A204.1 (cell line): ENCODE measurements at regions not wholly inside any gene's neighbourhood (a gene's known extent, or its start where the extent isn't known, plus 50 kb on each side); places are given as distances from the start of the nearest gene placed in this dataset.

Experiments
- FAIRE-seq: peaks from 2 replicates; lab custom pipeline; 2012; peaks lifted over from hg19 to GRCh38; lab: Jason Lieb, UNC

DNA sequence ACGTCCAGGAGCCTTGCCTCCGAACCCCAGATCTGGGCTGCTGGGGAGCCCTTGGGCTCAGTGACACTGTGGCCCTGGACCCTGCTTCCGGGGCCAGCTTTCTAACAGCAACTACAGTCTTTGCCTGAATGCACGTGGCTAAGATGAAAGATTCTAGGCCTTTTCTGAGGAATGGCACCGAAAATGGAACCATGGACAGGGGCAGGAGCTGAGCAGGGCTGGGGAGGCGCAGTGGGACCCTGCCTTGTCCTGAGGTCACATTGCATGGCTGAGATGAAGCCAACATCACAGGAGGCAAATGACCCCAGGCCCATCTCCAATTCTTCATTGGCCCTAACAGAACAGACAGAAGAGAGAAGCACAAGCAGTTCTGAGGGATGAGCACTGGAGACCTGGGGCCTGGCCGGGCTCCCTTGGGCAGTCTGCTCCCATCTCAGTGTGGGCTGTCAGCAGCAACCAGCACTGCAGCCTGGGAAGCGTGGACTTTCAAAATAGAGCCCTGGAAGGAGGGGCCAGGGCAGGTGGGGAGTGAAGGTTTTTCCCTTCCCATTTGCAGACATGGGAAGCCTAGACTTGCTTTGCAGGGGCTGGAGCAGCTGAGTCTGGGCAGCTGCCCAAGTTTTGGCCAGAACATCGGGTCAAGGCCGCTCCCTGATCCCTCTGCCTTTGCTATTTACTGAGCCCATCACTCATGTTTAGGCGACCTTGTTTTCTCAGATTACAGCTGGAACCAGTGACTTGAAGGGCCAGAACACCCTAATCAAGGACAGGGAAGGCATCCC is 114.4 kb upstream of the TCERG1L start:
- no peak for FAIRE-seq

DNA sequence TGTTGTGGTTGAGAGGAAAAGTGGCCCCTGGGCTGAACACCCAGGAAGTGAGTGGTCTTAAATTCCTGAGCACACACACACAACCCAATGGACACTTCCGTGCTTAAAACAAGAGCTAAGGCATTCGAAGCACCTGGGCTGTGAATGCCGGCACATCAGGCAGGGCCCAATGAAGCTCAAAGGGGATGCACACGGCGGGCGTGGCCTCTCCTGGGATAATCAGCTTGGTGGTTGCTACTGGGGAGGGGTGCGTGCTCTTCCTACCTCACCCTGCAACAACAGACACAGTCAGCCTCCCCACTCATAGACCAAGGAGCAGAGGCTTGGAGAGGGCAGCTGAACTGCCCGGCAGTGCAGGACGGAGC is 115.0 kb upstream of the TCERG1L start:
- no peak for FAIRE-seq

DNA sequence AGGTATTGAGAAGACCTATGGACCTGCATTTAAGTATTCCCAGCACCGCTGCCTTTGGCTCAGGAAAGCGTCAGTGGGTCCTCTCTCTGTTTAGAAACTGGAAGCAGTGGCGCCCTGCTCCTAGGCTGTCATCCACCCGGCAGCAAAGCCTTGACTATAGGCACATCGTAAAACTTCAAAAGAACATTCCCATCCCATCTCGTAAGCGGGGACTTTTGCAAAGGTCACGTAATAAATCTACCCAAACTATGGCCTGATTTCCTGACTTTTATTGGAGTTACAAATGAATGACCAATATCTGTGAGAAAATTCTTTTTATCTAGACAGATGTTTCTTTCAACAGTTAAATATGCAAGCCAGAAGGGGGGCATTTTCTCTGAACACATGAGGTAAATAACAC is 115.8 kb upstream of the TCERG1L start:
- FAIRE-seq, result no peak

DNA sequence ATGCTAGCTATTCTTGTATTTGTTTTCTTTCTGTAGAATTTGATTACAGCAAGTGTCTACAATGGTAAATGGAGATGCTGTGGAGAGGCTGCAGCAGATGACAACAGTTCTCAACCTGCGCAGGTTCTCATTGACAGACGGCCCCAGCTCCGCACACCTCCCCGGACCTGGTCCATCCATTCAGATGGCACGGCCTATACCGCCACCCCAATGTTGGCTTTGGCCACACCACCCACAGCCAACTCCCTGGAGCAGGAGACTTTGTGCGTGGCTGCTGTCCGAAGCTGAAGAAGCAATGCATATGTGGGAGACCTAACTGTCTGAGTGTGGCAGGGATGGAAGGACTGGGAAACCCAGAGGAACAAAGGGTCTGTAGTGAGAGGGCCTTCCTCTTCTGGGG is 116.4 kb upstream of the TCERG1L start:
- FAIRE-seq, result no peak

DNA sequence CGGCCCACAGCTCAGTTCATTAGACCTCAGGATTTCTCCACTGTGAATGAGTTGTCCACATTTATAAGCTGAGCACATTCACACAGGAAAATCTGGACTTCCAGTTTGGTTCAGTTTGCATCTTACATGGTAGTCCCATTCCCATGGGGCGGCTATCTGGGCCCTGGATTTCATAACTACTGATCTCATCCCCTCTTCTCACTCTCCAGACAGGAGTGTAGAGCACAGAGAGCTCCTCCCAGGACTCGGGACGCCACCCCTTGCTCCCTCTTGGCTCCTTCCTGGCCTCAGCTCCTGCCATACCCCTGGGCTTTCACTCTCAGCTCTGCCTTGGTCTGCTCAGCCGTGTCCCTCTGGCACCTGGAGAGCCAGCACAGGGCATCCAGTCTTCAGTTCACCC is 117.6 kb upstream of the TCERG1L start:
- FAIRE-seq, result no peak

DNA sequence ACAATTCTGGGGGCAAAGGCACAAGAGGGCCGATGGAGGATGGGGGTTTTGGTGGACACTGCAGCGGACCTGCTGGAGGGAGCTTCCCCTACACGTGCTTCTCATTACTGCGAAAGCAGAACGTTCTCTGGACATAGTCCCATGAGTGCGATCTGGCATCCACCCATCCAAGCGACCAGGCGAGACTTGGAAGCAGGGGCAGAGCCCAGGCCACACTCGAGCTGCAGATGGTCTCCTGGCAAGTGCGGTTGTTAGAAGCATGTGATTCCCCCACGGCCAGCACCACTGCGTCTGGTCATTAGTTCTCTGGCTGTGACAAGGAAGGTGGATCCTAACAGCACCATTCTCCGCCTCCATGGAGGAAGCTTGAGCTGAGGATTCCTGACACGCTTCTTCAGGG is 118.4 kb upstream of the TCERG1L start:
- FAIRE-seq, result no peak

DNA sequence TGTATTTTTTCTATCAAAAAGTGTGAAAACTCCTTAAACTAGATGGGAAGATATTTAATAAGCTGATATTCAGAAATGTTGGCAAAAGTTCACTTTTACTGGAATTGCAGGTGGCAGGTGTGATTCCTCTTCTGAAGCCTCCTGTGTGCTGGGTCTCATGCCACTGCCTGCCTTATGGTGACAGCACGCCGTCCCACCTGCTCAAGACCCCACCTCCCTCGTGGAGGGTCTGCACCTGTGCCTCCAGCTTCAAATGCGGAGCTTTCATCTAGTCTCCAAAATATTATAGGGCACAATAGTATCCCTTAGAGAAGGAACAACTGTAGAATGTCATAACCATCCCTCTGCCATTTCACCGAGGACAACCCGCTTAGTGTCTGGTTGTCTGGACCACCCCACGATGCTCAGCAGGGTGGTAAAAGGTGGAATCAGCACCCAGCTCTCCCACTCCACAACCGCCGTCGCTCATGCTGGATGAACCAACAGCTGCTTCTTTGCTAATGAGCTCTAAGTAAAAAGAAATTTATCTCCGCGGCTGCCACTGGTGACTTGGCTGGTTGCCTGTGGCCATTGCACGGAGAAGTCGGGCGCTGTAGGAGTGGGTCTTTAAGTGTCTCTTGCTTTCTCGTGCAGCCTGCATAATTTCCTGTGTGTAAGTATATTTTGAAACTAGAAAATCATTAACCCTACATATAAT is 119.3 kb upstream of the TCERG1L start:
- FAIRE-seq, result no peak

DNA sequence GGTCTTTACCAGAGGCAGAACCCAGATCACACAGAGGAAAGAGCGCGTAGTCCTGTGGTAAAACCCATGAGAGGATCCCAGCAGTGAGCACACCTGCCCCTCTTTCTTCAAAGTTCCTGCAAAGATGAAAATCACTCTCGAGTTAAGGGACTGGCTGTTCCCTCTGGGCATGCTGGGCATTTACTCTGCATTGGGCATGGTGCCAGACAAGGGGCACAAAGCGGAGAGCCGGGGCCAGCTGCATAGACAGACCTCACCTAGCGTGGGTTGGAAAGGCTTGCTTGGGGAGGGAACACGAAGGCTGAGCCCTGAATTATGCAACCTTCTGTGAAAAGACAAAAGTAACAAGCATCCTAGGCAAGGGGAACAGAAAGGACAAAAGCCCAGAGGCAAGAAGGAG is 120.0 kb upstream of the TCERG1L start:
- no peak for FAIRE-seq

DNA sequence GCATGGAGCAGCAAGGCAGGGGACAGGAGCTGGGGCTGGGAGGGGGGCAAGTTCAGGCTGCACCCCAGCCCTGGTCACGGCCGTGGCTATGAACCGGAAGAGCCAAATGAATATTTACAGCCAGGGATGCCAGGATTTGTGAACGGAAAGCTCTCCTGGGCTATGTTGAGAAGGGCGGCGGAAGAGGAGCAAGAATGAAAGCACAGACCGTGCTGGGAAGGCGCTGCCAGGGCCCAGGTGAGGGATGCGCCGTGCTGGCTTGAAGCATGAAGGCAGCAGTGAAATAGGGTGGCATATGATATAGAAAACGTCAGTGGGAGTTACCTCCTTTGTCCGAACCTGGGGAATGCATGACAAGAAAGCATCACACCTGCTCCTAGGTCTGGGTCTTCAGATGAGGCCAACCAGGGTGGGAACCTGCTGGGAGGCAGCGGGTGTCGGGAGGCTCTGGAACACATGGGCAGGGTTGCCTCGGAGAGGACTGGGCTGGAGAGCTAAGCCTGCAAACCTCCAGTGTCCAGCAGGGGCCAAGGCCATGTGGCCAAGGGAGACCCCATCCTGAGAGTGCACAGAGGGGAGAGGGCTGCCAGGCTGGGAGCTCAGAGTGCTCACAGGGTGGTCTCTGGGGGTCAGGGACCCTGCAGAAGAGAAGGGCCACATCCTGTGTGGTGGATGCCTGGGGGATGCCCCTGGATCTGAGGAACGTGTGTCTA is 120.6 kb upstream of the TCERG1L start:
- FAIRE-seq, result no peak

DNA sequence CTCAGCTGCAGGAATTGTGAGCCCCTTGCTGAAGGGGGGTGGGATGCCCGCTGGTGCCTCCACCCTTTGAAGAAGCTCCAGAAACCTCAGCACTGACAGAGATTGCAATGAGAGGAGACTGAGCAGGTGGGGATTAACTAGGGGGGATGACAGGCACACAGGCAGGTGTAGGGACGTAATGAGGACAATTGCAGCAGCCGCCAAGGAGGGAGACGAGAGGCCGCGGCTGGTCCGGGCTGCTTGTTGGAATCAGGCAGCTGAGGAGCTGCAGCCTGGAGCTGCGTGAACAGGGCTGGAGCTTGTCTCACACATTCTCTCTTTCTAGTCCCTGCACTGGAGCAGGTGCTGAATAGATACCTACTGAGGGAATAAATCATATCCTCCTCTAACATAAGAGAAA is 122.0 kb upstream of the TCERG1L start:
- FAIRE-seq, result no peak

DNA sequence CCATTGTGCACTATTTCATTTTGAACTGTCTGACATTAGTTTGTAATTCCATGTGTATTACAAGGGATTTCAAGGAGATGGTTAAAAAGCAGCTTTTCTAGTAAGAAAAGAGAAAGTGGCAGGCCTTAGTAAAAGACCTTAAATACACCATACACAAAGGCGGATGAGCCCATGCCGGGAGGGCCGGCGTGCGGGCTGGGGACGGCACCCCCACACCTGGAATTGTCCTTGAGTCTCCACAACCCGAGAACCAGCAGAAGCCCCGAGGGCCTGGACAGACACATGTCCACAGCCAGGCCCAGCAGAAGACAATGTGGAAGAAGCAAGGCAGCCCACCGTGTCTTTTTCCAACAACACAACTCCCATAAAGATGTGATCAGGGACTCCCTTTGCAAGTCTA is 123.7 kb upstream of the TCERG1L start:
- FAIRE-seq, result no peak

DNA sequence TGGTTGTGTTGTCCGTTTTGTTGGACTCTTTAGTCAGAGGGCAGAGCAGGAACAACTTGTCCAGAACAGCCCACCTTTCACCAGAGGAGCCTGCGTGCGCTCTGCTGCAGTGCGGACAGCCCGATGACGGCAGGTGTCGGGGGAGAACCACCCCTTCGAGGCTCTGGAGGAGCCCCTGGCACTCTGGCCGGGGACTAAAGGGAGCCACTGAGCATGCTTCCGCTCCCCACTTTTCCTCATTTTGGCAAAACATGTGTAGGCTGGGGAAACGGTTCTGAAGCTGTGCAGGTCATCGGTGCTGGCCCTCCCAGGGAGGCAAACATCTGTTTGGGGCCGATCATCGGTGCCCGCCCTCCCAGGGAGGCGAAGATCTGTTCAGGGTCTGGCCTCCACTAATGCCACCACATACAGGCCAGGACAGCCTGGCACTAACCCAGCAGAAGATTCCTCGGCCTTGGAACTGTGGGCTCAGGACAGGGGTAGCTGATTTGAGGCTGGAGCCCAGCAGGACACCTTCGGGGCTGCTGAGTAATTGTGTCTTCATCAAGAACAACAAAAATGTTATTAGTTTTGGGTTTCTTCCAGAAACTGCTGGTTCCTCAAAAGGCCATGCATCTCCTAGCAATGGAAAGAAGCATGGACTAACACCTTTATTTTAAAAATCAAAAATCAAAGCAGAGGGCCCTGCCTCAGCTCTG is 124.4 kb upstream of the TCERG1L start:
- FAIRE-seq, result no peak

DNA sequence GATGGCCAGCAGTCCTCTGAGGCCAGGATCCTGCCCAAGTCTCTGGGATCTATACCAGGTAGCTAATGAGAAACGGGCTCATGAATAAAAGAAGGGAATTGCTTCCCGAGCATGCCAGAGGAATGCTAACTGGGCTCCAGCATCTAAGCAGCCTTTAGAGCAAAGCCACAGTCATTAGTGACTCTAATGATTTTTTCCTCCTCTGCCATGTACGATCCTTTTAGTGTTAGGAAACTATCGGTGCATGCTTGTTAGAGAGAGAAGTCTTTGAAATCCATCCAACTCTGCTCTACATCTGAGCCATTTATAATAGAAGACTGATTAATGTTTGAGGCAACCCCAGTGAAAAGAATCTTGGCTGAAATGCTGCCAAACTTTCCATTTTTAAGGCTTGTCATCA is 124.9 kb upstream of the TCERG1L start:
- FAIRE-seq, result no peak

DNA sequence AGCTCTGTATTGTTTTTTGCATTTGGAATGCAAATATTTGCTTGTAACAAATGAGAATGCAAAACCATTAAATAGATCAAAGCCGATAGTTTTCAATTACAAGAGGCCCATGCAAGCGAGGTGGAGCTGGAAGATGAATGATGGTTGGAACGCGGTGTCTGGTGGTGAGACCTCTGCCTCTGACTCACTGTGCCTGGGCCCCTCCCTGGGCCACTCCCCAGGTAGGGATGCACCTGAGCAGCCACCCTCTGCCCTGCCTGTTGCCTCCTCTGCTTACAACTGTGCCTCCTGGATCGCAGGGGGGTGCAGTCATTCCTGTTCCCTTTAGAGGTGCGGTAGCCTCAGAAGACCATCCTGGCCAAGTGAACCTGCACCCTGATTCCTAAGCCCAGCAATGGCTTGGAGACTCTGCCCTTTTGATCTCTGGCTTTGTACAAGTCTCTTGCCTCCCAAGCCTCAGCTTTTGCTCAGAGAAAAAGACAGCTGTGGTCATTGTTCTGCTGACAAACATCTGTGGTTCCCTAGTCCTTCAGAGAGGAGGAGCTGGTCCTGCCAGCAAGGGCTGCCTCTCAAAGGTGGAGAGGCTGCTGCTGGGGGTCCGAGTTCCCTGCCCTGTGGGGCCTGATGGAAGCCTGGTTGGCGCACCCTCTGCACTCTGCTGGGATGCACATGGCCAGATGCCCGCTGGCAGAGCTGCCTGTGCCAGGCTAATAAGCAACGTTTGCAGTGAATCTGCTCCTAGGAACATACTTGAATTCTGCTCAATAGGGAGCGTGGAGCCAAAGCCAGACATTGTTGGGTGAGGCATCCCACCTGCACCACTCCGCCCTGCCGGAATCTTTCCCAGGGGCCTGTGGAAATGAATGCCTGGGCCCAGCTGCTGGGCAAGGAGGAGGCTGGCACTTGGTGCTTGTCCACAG is 126.3 kb upstream of the TCERG1L start:
- FAIRE-seq, result no peak

DNA sequence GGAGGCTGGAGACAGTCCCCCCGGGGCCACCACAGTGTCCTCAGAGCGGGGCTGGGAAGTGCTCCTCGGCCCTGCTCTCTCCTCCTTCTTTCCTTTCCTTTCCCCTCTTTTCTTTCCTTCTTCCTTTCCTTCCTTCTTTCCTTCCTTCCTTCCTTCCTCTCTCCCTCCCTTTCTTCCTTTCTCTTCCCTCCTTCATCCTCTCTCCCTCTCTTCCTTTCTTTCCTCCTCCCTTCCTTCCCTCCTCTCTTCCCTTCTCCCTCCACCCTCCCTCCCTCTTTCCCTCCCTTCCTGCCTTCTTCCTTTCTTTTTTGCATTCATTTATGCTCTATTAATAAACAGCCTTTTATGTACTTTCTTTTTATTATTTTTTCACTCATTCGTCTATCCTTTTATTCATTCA is 127.1 kb upstream of the TCERG1L start:
- no peak for FAIRE-seq

DNA sequence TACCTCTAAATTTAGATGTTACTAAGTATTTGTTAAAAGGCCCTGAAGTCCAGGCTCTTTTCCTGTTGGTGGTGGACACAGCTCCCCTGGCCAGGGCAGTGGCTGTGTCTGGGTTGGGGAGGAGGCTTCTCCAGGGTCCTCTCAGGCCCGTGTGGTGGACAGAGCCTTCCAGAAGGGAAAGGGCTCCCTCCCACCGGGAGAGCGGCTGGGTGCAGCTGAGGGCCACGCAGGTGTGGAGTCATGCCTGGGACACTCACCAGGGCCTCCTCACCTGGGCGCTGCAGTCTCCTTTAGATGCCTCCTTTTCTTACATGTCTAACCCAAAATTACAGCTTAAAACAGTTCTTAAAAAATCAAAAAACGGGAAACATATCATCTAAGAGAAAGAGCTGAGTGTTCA is 128.2 kb upstream of the TCERG1L start:
- FAIRE-seq, result no peak

DNA sequence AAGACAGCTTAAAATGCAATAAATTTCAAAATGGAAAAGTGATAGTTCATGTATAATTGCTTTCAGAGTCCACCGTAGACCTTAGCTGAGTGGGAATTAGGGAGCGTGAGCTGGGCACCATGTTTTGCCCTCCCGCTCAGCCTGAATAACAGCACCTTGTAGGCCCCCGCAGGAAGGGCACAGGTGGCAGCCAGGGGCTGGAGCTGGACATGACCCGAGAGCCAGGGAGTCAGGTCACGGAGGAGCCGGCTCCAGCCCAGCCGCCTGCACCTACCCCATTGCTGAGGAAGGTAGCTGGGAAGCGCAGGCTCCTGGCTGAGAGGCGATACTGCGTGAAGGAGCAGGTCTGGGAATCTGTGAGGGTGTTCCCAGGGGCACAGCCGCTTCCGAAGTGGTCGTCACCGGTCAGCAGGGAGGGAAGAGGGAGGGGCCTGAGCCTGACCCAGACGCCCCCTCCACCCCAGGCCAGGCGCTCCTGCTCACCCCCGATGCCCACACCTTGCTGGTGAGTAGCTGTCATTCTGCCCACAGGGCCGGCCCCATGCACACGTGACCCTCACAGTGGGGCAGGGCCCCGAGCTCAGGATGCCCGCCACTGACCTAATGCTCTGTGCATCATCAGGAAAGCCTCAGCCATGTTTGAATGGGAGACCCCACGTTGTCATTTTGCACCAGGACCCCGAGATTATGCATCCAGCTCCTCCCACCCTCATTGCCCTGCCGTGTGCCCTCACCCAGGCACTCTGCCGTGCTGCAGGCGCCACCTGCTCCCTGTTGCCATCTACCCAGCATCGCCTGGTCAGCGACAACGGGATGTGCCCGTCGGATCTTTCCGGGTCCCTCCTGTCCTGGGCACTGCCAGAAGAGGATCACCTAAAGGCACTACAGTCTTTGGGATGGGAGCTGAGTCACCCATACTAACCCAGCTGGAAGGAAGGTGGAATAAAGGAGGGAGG is 129.2 kb upstream of the TCERG1L start:
- FAIRE-seq, result no peak

DNA sequence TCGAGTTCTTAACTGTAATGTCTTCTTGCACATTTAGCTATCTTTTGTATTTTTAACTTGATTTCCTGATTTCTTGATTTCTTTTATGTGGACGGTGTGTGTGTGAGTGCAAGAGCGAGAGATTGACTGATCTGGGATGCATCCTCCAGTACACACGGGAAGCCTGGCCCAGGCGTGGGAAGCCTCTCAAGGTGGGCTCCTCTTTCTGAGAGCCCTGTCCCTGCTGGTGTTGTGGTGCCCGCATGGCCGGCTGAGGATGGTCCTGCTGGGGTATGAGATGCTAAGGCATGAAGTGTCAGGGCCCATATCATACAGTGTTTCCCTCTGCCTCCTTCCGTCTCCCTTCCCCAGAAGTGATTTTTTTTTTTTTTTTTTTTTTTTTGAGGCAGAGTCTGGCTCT is 130.8 kb upstream of the TCERG1L start:
- no peak for FAIRE-seq

DNA sequence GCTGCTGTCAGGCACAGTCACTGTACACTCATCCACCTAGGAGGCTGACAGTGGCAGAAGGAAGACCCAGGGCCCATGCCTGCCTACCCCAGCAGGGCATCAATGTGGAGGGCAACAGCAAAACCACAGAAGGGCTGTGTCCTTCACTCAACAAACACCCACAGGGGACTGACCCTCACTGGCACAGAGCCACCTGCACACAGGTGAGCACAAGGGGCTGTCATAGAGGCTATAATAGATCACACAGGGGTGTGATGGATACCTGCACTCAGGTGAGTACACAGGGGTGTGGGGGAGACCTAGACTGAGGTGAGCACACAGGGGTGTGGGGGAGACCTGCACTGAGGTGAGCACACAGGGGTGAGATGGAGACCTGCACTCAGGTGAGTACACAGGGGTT is 132.8 kb upstream of the TCERG1L start:
- no peak for FAIRE-seq

DNA sequence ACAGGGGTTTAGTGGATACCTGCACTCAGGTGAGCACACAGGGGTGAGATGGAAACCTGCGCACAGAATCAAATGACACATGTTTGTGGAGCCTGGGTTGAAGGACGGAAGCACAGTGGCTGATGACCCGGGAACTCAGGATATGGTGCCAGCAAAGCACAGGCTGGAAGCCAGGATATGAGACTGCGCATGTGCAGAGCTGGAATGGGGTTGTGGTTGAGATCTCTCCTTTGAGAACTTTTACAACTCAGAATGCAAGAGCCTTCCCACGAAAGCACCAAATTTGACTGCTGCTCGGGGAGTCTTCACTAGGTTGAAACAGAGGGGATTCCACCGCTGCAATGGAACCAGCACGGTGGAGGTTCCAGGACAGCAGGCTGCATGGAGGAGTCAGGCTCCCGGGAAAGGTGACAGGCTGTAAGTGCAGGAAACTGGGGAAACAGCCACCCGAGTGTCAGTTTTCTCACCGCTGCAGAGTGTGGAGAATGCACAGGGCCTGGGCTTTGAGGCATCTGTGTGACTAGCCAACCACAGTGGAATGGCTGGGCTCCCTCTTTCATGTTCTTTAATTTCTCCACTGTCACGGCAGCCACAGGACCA is 133.4 kb upstream of the TCERG1L start:
- FAIRE-seq, result no peak
